HUES6 (cell line): ENCODE measurements at regions not wholly inside any gene's neighbourhood (a gene's known extent, or its start where the extent isn't known, plus 50 kb on each side); places are given as distances from the start of the nearest gene placed in this dataset.
"Not testable (repeated sequence)": the region's sequence is repeated elsewhere in the genome, so short reads cannot be mapped to it uniquely, and the experiment has no call there.

Experiments
- H3K27ac ChIP-seq: 2 replicates; pipeline ENCODE4 v1.7.0; 2013; ENCODE audit warnings: low read depth, mild to moderate bottlenecking, low read length, inconsistent platforms
- H3K27me3 ChIP-seq: 2 replicates; pipeline ENCODE4 v1.6.1; 2013; ENCODE audit warnings: low read length; ENCODE audit not compliant: control insufficient read depth, insufficient read depth
- H3K36me3 ChIP-seq: 2 replicates; pipeline ENCODE4 v1.6.1; 2013; ENCODE audit warnings: low read length; ENCODE audit not compliant: control insufficient read depth, insufficient read depth
- H3K4me1 ChIP-seq: 2 replicates; pipeline ENCODE4 v1.6.1; 2013; ENCODE audit warnings: low read length; ENCODE audit not compliant: control insufficient read depth, insufficient read depth
- H3K4me3 ChIP-seq: 2 replicates; pipeline ENCODE4 v1.5.1; 2013; ENCODE audit warnings: low read depth, low read length
- H3K9ac ChIP-seq: one replicate; pipeline ENCODE4 v1.6.1; 2013; ENCODE audit warnings: mild to moderate bottlenecking, low read length
- H3K9me3 ChIP-seq: 2 replicates; pipeline ENCODE4 v1.6.1; 2013; ENCODE audit warnings: low read depth, low read length; ENCODE audit not compliant: control insufficient read depth, insufficient read depth

DNA sequence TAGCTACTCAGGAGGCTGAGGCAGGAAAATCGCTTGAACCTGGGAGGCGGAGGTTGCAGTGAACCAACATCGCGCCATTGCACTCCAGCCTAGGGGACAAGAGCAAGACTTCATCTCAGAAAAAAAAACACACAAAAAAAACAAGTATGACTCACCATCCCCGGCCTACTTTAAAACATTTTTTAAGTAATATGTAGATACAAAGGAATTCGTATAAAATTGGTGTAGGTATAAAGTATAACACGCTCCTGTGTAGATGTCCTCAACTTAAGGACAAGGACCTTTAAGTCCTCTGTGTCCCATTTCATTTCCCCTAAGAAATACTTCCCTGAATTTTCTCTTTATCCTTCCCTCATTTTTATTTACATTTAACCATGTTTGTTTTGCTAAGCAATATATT lies 73.4 kb upstream of the PKN2 start:
- Histone ChIP-seq H3K9ac (no peak overlapping the region), H3K27ac (no peak overlapping the region), H3K4me1 (peaks cover 6% of the 10 kb centered on the region), H3K9me3 (no peaks in the 10 kb centered on the region), H3K36me3 (no peaks in the 10 kb centered on the region), H3K27me3 (no peaks in the 10 kb centered on the region), H3K4me3 (no peak overlapping the region)

DNA sequence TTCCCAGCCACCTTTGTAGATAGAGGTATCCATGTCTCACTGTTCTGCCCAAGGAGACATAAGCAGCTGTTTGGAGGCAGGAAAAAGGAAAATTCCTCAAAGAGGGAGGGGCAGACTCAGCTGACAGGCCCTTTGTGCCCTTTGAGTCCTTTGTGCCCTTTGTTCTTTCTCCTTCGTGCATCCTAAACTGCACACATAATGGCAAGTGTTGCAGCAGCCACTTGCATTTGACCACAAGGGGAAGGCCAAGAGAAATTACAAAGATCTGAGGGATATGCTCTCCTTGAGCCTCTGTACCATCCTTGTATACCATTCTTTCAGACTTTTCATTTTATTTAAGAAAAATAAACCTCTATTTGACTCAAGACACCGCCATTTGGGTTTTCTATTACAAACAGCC lies 71.8 kb upstream of the PKN2 start:
- no peak overlapping the region for H3K9ac ChIP-seq
- H3K9me3 ChIP-seq: peaks cover 6% of the 10 kb centered on the region
- H3K4me1 ChIP-seq: peaks cover 3% of the 10 kb centered on the region
- no peak overlapping the region for H3K27ac ChIP-seq
- H3K36me3 ChIP-seq: no peaks in the 10 kb centered on the region
- no peak overlapping the region for H3K4me3 ChIP-seq
- no peaks in the 10 kb centered on the region for H3K27me3 ChIP-seq

DNA sequence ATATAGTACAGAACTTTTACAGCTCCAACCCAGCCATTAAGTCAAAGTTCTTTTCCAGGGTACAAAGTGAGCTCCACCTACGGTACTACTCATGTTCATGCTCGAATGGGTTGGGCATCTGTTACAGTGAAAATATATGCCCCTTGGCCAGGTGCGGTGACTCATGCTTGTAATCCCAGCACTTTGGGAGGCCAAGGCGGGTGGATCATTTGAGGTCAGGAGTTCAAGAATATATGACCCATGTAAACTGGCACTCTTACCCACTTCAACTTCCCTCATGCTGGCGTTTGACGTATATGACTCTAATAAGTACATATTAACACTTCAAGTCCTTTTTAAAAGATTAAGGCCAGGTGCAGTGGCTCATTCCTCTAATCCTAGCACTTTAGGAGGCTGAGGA lies 71.3 kb upstream of the PKN2 start:
- no peaks in the 10 kb centered on the region for H3K36me3 ChIP-seq
- no peak overlapping the region for H3K9ac ChIP-seq
- no peak overlapping the region for H3K4me3 ChIP-seq
- H3K27ac ChIP-seq: no peak overlapping the region
- peaks cover 9% of the 10 kb centered on the region for H3K9me3 ChIP-seq
- H3K4me1 ChIP-seq: no peaks in the 10 kb centered on the region
- H3K27me3 ChIP-seq: no peaks in the 10 kb centered on the region

DNA sequence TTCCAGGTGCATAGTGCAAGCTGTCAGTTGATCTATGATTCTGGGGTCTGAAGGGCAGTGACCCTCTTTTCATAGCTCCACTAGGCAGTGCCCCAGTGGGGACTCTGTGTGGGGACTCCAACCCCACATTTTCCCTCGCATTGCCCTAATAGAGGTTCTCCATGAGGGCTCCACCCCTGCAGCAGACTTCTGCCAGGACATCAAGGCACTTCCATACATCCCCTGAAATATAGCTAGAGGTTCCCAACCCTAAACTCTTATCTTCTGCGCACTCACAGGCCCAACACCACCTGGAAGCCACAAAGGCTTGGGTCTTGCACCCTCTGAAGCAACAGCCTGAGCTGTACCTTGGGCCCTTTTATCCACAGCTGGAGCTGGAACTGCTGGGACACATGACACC lies 65.7 kb upstream of the PKN2 start:
- no peaks in the 10 kb centered on the region for H3K27me3 ChIP-seq

DNA sequence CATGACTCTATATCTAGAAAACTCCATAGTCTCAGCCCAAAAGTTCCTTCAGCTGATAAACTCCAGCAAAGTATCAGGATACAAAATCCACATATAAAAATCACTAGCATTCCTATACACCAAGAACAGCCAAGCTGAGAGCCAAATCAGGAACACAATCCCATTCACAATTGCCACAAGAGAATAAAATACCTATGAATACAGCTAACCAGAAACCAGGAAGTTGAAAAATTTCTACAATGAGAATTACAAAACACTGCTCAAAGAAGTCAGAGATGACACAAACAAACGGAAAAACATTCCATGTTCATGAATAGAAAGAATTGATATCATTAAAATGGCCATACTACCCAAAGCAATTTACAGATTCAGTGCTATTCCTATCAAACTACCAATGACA lies 61.0 kb upstream of the PKN2 start:
- H3K27ac ChIP-seq, H3K4me1 ChIP-seq, H3K36me3 ChIP-seq, H3K9ac ChIP-seq, H3K4me3 ChIP-seq, H3K27me3 ChIP-seq: not testable (repeated sequence)
- H3K9me3 ChIP-seq: peaks cover 20% of the 10 kb centered on the region

More for the DNA sequence above, 65.7 kb upstream of the PKN2 start:
- H3K27ac ChIP-seq: no peak overlapping the region
- H3K9ac ChIP-seq: no peak overlapping the region
- peaks cover 33% of the 10 kb centered on the region for H3K9me3 ChIP-seq
- no peak overlapping the region for H3K4me3 ChIP-seq
- no peaks in the 10 kb centered on the region for H3K4me1 ChIP-seq
- H3K36me3 ChIP-seq: no peaks in the 10 kb centered on the region
